ENCODE measurements at regions not wholly inside any gene's neighbourhood (a gene's known extent, or its start where the extent isn't known, plus 50 kb on each side); places are given as distances from the start of the nearest gene placed in this dataset.
"Not testable (repeated sequence)": the region's sequence is repeated elsewhere in the genome, so short reads cannot be mapped to it uniquely, and the experiment has no call there.

DNA sequence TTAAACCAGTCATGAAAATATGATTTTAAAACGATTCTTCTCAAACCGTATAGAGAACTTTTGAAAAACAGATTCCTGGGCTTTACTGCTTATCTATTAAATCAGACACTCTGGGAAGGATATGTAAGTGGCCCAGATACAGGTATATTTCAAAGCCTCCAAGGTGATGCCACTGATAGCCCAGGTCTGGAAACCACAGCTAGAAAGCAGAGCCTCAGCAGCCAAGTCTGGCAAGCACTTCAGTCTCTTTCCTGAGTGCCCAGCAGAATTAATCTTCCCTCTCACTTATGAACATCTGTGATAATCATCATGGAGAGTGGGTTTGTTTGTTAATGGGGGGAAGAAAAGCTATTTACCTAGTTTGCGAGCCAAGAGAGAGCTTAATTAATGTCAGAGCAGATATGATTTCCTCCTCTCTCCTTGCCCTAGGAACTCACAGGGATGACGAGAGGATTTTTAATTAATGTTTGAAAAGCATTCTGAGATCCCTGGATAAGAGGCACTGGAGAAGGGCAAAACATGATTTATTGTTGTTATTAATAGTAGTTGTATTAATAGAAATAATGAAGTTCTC is 368.4 kb downstream of the TLE1 start:
- no peak for DNase-seq

GRCh38 chr9:81318571-81318970 is 370.8 kb downstream of the TLE1 start:
- DNase-seq: no peak

DNA sequence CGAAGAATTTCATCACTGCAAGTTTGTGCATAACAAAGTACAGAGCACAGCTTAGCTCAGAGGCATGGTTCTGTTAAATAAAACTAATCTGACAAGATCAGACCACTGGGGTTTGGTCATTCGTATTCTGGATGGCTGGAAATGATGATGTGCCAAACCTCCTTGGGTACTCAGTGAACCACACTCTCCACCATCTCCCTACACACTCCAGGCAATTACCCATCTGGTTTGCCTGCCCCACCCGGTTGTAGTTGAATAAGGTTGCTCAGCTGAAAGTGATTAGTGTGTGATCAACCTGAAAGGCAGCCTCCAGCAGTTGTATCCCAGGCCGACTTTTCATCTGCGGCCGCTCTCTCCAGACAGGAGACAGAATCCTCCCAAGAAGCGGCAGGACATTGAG is 371.4 kb downstream of the TLE1 start:
- DNase-seq: no peak

DNA sequence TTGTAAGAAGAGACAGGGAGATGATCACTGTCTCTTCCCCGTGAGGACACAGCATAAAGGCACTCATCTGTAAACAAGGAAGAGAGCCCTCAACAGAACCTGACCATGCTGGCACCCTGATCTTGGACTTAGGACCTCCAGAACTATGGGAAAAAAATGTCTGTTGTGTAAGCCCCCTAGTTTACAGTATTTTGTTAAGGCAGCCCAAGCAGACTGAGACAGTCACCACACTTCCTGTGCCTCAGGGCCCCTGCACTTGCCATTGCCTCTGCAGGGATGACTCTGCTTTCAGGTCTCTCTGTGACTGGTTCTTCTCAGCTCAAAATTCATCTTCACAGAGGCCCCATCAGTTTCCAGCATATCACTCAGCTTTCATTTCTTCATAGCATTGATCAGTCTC is 372.1 kb downstream of the TLE1 start:
- no peak for DNase-seq

GRCh38 chr9:81314490-81314889 is 374.9 kb downstream of the TLE1 start:
- no peak for DNase-seq

- no peak for DNase-seq
Measured at GRCh38 chr9:81313877-81314276, 375.5 kb downstream of the TLE1 start.

DNA sequence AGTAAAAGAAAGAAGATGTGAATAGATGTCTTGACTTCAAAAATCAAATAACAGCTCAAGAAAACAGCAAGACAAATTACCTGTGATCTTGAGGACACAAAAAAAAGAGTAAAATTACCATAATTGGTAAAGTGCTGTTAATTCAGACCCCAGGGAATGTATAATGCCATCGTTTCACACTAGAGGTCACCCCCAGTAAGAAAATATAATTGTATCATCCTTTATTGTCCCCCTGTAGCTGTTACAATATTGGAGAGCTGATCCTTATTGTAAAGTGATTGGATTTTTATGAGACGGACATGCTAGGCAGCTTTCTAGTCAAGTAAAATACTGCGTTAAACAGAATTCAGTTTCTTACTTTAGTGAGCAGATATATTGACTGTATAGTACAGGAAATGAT is 377.0 kb downstream of the TLE1 start:
- no peak for DNase-seq

GRCh38 chr9:81308404-81308803 is 380.9 kb downstream of the TLE1 start:
- DNase-seq: no peak

DNA sequence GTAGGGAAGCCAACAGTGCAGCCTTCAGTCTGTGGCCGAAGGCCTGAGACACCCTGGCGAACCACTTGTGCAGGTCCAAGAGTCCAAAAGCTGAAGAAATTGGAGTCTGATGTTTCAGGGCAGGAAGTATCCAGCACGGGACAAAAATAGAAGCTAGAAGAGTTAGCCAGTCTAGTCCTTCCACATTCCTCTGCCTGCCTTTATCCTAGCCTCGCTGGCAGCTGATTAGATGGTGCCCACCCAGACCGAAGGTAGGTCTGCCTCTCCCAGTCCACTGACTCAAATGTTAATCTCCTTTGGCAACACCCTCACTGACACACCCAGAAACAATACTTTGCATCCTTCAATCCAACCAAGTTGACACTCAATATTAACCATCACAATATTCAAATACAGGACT is 381.6 kb downstream of the TLE1 start:
- DNase-seq: not testable (repeated sequence)

DNA sequence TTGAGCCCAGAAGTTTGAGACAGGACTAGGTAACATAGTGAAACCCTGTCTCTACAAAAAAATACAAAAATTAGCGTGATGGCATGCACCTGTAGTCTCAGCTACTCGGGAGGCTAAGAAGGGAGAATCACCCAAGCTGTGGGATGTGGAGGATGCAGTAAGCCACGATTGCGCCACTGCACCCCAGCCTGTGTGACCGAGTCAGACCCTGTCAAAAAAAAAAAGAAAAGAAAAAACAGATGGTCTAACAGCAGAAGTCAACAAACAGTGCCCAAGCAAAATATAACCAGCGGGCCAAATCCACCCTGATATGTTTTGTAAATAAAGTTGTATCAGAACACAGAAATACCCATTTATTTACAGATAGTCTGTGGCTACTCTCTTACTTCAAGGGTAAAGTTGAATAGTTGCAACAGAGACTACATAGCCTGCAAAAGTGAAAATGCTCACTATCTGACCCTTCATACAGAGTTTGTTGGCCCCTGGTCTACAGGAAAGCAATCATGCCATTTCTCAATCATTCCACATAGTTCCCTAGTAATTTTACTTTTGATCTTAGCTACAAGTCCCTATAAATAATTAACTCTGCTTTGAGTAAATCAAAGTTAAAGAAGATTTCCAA is 383.7 kb downstream of the TLE1 start:
- DNase-seq: no peak

- no peak for DNase-seq
Measured at GRCh38 chr9:81303658-81304057, 385.7 kb downstream of the TLE1 start.

DNA sequence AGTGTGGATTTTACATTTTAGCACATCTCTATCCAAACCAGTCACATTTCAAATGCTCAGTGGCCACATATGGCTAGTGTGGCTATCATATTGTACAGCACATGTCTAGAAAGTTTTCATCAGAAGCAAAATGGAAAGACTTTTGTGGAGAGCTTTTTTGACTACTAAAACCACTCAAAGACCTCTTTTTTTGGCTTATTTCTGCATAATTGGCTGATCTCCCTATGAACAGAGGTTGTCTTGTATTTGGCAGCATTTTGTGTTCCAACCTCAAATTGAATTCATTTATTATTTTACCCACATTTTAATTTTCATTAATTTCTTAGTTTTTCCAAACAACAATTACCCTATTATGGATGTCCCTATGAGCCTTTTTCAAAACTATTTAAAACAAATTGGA is 395.7 kb downstream of the TLE1 start:
- no peak for DNase-seq

DNA sequence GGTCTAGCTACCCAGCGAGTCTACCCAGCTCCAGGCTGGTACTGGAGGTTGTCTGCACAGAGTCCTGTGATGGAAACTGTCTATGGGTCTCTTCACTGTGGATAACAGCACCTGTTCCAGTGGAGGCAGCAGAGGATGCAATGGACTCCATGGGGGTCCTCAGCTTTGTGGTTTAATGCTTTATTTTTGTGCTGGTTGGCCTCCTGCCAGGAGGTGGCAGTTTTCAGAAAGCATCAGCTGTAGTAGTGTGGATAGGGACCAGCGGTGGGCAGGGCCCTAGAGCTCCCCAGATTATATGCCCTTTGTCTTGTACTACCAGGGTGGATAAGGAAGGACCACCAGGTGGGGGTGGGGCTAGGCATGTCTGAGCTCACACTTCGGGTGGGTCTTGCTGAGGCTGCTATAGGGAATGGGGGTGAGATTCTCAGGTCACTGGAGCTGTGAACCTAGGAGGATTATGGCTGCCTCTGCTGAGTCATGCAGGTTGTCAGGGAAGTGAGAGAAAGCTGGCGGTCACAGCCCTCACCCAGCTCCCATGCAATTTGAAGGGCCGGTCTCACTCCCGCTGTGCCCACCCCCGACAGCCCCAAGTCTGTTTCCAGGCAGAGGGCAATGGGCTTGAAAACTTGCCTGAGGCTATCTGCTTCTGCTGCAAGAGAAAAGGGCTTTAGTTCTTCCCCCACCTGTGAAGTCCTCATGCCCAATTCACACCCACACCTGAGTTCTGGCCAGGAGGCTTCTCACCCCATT is 397.1 kb downstream of the TLE1 start:
- no peak for DNase-seq

GRCh38 chr9:81289622-81290021 is 399.7 kb downstream of the TLE1 start:
- no peak for DNase-seq

DNA sequence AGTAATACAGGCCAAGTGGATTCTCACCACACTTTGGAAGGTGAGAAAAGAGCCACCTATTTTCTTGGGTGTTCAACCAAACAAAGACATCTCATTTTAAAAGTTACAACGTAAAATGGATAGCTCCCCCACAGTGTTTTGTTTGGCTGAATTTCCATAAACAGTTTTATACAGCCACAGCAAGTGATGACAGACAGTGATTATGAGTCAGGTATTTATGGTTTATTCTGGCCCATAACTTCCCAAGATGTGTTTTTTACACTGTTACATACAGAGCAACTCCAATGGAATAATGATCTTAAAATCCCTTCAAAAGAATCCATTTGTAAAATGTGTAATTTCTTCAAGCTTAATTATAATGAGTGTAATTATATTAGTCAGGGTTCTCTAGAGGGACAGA is 421.3 kb downstream of the TLE1 start:
- no peak for DNase-seq

DNA sequence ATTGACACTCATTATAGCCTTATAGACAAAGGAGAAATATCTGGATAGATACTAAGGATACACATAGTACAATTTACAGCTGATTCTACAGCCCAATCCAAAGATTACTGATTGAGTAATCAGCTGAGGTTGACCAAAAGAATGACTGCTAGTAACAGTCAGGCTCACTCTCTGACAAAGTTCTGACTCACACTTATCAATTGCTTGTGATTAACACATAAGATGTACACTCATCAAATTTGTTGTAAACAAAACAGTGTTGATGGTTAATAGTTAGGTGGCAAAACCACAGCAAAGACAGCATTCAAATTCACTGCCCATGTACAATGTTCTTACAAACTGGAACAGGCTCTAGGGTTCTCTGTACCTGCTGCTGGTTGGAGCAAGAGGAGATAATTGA is 422.7 kb downstream of the TLE1 start:
- no peak for DNase-seq

GRCh38 chr9:81266086-81266485 is 423.3 kb downstream of the TLE1 start:
- DNase-seq: no peak

DNA sequence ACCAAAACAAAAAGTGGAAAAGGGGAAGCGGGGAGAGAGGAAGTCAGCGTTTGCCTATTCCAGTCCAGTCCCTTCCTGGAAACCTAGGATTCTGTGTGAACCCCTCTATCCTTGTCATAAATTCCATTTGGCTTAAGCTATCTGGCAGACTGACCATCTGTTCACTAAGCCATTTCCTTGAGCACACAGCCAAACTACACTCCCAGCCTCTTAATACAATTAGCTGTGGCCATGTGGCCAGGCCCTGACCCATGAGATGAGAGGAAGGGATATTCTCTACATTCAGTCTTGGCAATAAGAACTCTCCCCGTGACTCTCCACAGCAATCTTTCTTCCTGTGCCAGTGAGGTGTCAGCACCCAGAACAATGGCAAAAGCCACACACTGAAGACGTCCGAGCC is 424.8 kb downstream of the TLE1 start:
- no peak for DNase-seq

DNA sequence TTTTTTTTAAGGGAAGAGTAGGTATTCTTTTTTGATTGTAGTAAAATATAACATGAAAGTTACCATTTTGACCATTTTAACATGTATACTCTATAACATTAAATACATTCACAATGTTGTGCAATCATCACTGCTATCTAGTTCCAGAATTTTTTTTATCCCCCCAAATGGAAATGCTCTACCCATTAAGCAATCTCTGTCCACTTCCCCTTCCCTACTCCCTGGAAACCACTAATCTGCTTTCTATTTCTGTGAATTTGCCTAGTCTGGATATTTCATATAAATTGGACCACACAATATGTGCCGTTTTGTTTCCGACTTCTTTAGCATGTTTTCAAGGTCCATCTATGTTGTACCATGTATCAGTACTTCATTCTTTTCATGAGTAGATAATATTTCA is 429.5 kb downstream of the TLE1 start:
- no peak for DNase-seq

DNA sequence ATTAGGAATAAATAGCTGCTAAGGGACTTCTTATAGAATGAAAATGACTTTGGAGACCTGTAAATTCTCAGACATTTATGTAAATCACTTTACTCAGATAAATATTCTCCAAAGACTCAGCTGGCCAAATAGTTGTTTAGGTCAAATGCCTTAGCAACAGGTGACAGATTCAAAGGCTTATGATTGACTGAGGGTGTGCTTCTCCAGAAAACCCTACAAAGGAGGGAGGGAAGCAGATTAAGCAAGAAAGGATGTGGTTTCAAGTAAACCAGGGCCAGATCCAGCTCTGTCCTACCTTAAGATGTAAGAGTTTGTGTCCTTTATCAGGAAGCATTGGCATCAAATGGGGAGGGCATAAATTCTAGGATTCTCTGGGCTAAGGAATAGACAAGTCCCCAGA is 433.0 kb downstream of the TLE1 start:
- DNase-seq: no peak

GRCh38 chr9:81250606-81251005 is 438.7 kb downstream of the TLE1 start:
- DNase-seq: no peak

- DNase-seq: no peak
Measured at GRCh38 chr9:81250041-81250440, 439.3 kb downstream of the TLE1 start.

- DNase-seq: no peak
Measured at GRCh38 chr9:81245254-81245956, 443.9 kb downstream of the TLE1 start.

- no peak for DNase-seq
Measured at GRCh38 chr9:81244631-81245030, 444.7 kb downstream of the TLE1 start.

Data from activated T-cell treated with anti-CD3 and anti-CD28 coated beads, Interleukin-2, amount 50 U/mL, for 1 hour (primary cell).